ENCODE measurements at regions not wholly inside any gene's neighbourhood (a gene's known extent, or its start where the extent isn't known, plus 50 kb on each side); places are given as distances from the start of the nearest gene placed in this dataset.

DNA sequence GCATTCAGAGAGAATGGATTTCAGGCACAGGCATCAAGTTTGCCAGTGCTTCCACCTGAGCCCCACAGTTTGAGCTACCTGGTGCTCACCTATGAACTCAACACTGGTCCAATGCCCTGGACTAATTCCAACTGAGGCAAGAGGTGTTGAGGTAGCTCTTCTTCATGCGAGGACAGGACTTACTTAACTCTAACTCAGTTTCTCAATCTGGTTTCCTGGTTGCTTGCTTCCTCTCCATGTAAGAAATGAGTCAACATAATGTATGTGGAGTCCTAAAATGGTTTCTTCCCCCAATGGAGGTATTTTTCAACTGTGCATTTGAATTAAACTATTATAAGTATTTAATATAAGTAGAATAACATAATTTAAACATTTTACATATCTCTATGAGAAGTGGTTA, 523.6 kb upstream of the DAB2 start:
- TF ChIP-seq, protein P1, sequence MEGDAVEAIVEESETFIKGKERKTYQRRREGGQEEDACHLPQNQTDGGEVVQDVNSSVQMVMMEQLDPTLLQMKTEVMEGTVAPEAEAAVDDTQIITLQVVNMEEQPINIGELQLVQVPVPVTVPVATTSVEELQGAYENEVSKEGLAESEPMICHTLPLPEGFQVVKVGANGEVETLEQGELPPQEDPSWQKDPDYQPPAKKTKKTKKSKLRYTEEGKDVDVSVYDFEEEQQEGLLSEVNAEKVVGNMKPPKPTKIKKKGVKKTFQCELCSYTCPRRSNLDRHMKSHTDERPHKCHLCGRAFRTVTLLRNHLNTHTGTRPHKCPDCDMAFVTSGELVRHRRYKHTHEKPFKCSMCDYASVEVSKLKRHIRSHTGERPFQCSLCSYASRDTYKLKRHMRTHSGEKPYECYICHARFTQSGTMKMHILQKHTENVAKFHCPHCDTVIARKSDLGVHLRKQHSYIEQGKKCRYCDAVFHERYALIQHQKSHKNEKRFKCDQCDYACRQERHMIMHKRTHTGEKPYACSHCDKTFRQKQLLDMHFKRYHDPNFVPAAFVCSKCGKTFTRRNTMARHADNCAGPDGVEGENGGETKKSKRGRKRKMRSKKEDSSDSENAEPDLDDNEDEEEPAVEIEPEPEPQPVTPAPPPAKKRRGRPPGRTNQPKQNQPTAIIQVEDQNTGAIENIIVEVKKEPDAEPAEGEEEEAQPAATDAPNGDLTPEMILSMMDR (IDR thresholded peaks at IDR 0.05; ENCODE audit: low read depth, low read length), result no peak
- no peak for TF ChIP-seq EZH2phosphoT487 (IDR thresholded peaks at IDR 0.05; ENCODE audit: low read depth)

Data from OCI-LY3 (cell line).